CD8-positive, alpha-beta memory T cell (primary cell): ENCODE measurements at regions not wholly inside any gene's neighbourhood (a gene's known extent, or its start where the extent isn't known, plus 50 kb on each side); places are given as distances from the start of the nearest gene placed in this dataset.

Source experiments
- CTCF ChIA-PET: fragments of 350-600 bp; sonication (Branson Sonifier 250); formaldehyde crosslinking; loops from one replicate; lab custom pipeline; 2021; ENCODE audit warnings: antibody characterized with exemption; lab: Charles Lee
- POLR2A ChIA-PET: fragments of 350-600 bp; sonication (Branson Sonifier 250); formaldehyde crosslinking; loops from one replicate; lab custom pipeline; 2021; ENCODE audit warnings: antibody characterized with exemption; lab: Charles Lee
- DNase-seq, 5 donors: peaks; one replicate each; pipeline versions ENCODE4 v3.0.0 to v3.0.0-alpha.2; 2020 to 2022; ENCODE audit warnings: mixed read lengths in 1 of 5
- H3K27ac ChIP-seq: one replicate; pipeline ENCODE4 v1.7.0; 2013; ENCODE audit warnings: low read depth, mild to moderate bottlenecking, low read length, moderate library complexity
- H3K27me3 ChIP-seq: 2 replicates; pipeline ENCODE4 v1.7.0; 2013; ENCODE audit warnings: low read length, mild to moderate bottlenecking; ENCODE audit not compliant: insufficient read depth, poor library complexity, severe bottlenecking
- H3K36me3 ChIP-seq: 2 replicates; pipeline ENCODE4 v1.7.0; 2013; ENCODE audit warnings: mild to moderate bottlenecking, low read length, moderate library complexity; ENCODE audit not compliant: insufficient read depth
- H3K4me1 ChIP-seq: 2 replicates; pipeline ENCODE4 v1.7.0; 2013; ENCODE audit warnings: mild to moderate bottlenecking, low read length, moderate library complexity; ENCODE audit not compliant: insufficient read depth
- H3K4me3 ChIP-seq: 2 replicates; pipeline ENCODE4 v1.7.0; 2013; ENCODE audit warnings: mild to moderate bottlenecking, low read length
- H3K9me3 ChIP-seq: 2 replicates; pipeline ENCODE4 v1.7.0; 2013; ENCODE audit warnings: mild to moderate bottlenecking, low read length
- H3K27ac Mint-ChIP-seq, 8 donors: one replicate each; pipeline ENCODE4 v1.8.0; 2020 to 2021; ENCODE audit warnings: mixed read lengths in 8 of 8, mild to moderate bottlenecking in 6 of 8, inconsistent platforms in 3 of 8, moderate library complexity in 3 of 8
- H3K27me3 Mint-ChIP-seq, 2 donors: one replicate each; pipeline ENCODE4 v1.8.0; 2020 to 2021; ENCODE audit warnings: mixed read lengths in 2 of 2, mild to moderate bottlenecking in 1 of 2, moderate library complexity in 1 of 2
- H3K36me3 Mint-ChIP-seq, 3 donors: one replicate each; pipeline ENCODE4 v1.8.0; 2020 to 2021; ENCODE audit warnings: mixed read lengths in 3 of 3, inconsistent platforms in 1 of 3, mild to moderate bottlenecking in 1 of 3
- H3K4me1 Mint-ChIP-seq, 3 donors: one replicate each; pipeline ENCODE4 v1.8.0; 2020 to 2021; ENCODE audit warnings: mixed read lengths in 3 of 3, inconsistent platforms in 1 of 3, mild to moderate bottlenecking in 1 of 3
- H3K4me3 Mint-ChIP-seq, 7 donors: one replicate each; pipeline ENCODE4 v1.8.0; 2020 to 2021; ENCODE audit warnings: mixed read lengths in 7 of 7, mild to moderate bottlenecking in 6 of 7, moderate library complexity in 4 of 7, inconsistent platforms in 2 of 7
- H3K9me3 Mint-ChIP-seq, 5 donors: one replicate each; pipeline ENCODE4 v1.8.0; 2020 to 2022; ENCODE audit warnings: mixed read lengths in 5 of 5, mild to moderate bottlenecking in 3 of 5, moderate library complexity in 2 of 5, inconsistent platforms in 1 of 5

GRCh38 chr2:17245906-17246305, 272.3 kb downstream of the RAD51AP2 start:
- no peaks in the 10 kb centered on the region for H3K4me1 ChIP-seq
- no peak overlapping the region for H3K4me3 ChIP-seq
- Mint-ChIP-seq H3K4me3 (no peak overlapping the region), H3K9me3 (peaks cover 0 to 21% (median 3%) of the 10 kb centered on the region in 5 donors), H3K4me1 (no peaks in the 10 kb centered on the region), H3K36me3 (no peaks in the 10 kb centered on the region), H3K27me3 (no peaks in the 10 kb centered on the region), H3K27ac (no peak overlapping the region)
- no peaks in the 10 kb centered on the region for H3K36me3 ChIP-seq
- H3K9me3 ChIP-seq, result no peaks in the 10 kb centered on the region
- ChIA-PET POLR2A (no interaction called here), CTCF (no interaction called here)
- H3K27ac ChIP-seq, result no peak overlapping the region
- H3K27me3 ChIP-seq, result no peaks in the 10 kb centered on the region
- no peak for DNase-seq

DNA sequence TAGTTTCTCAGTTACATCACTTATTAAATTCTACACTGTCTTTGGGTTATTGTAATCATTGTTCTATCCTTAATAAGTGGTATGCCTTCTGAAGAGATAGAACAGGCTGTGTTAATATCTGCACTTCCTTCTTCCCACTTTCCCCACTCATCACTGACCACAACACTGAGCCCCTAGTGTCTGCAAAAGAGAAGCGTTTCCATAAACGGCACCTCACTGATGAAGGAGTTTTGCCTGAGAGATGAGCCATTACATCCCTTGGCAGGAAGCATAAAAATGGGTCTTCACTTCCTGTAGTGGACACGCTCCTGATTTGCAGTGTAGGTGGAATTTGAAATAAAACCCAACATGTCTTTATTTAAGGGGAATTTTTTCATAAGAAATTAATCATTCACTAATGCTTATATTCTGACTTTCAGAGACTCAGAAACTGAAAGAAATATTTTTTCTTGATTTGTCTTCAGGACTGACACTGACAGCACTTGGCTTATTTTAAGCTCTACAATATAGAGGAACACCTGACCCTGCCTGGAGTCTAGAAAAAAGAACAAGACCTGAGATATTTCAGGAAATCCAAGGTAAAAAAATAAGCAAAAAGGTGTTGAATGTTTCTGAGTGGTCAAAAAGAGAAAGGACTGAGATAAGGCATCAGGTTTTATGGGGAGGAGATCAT, 275.3 kb downstream of the RAD51AP2 start:
- no peaks in the 10 kb centered on the region for H3K36me3 ChIP-seq
- Mint-ChIP-seq H3K4me1 (no peaks in the 10 kb centered on the region), H3K4me3 (no peak overlapping the region), H3K27ac (no peak overlapping the region), H3K27me3 (no peaks in the 10 kb centered on the region), H3K9me3 (peaks cover 0 to 33% (median 0%) of the 10 kb centered on the region in 5 donors), H3K36me3 (no peaks in the 10 kb centered on the region)
- no peak for DNase-seq
- POLR2A ChIA-PET, result no interaction called here
- no peaks in the 10 kb centered on the region for H3K9me3 ChIP-seq
- CTCF ChIA-PET, result no interaction called here
- H3K4me1 ChIP-seq, result no peaks in the 10 kb centered on the region
- no peak overlapping the region for H3K4me3 ChIP-seq
- no peaks in the 10 kb centered on the region for H3K27me3 ChIP-seq
- H3K27ac ChIP-seq, result no peak overlapping the region

- Histone ChIP-seq H3K27me3 (no peaks in the 10 kb centered on the region), H3K4me3 (no peak overlapping the region), H3K4me1 (no peaks in the 10 kb centered on the region), H3K27ac (no peak overlapping the region), H3K9me3 (no peaks in the 10 kb centered on the region), H3K36me3 (no peaks in the 10 kb centered on the region)
- CTCF ChIA-PET, result no interaction called here
- H3K4me1 Mint-ChIP-seq, result no peaks in the 10 kb centered on the region
- no peak for DNase-seq
- no peaks in the 10 kb centered on the region for H3K27me3 Mint-ChIP-seq
- no peak overlapping the region for H3K4me3 Mint-ChIP-seq
- no peak overlapping the region for H3K27ac Mint-ChIP-seq
- H3K36me3 Mint-ChIP-seq, result no peaks in the 10 kb centered on the region
- POLR2A ChIA-PET, result no interaction called here
- H3K9me3 Mint-ChIP-seq, result peaks cover 0 to 42% (median 0%) of the 10 kb centered on the region in 5 donors
These were observed 278.7 kb downstream of the RAD51AP2 start for GRCh38 chr2:17239550-17239949.

DNA sequence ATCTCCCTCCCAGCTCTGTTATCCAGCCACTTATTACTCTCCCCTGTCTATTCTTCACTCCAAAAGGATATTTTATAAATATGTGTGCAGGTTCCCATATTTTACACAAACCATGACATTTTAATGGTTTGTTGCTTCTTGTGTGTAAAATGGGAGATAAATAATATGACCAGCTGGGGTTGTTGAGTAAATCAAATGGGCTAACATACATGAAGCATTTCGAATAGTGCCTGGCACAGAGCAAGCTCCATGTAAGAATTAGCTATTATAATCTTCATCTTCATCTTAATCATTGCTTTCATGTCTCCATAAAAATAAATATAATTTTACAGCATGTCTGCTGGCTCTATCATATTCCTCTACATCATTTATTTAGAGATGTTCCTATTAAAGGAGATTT, 283.1 kb downstream of the RAD51AP2 start:
- Histone ChIP-seq H3K27ac (no peak overlapping the region), H3K9me3 (no peaks in the 10 kb centered on the region), H3K27me3 (no peaks in the 10 kb centered on the region), H3K36me3 (no peaks in the 10 kb centered on the region), H3K4me3 (no peak overlapping the region), H3K4me1 (no peaks in the 10 kb centered on the region)
- Mint-ChIP-seq H3K36me3 (no peaks in the 10 kb centered on the region), H3K9me3 (peaks cover 0 to 40% (median 5%) of the 10 kb centered on the region in 5 donors), H3K27me3 (no peaks in the 10 kb centered on the region), H3K27ac (no peak overlapping the region), H3K4me3 (no peak overlapping the region), H3K4me1 (no peaks in the 10 kb centered on the region)
- ChIA-PET CTCF (no interaction called here), POLR2A (no interaction called here)
- DNase-seq, result no peak

DNA sequence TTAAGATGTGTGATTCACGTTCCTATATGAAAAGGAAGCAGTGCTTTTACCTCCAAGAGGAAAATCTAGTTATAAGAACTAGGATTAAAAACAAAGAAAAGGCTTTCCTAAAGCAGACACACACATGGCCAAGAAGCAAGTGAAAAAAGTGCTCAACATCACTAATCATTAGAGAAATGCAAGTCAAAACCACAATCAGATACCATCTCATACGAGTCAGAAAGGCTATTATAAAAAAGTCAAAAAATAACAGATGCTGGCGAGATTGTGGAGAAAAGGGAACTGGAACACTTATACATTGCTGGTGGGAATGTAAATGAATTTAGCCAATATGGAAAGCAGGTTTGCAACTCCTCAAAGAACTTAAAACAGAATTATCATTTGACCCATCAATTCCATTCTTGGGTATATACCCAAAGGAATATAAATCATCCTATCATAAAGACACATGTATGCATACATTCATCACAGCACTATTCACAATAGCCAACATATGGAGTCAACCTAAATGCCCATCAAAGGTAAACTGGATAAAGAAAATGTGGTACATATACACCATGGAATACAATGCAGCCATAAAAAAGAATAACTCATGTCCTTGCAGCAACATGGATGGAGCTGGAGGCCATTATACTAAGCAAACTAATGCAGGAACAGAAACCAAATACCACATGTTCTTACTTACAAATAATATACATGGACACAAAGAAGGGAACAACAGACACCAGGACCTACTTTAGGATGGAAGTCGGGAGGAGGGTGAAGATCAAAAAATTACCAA, 285.3 kb downstream of the RAD51AP2 start:
- Mint-ChIP-seq H3K27me3 (no peaks in the 10 kb centered on the region), H3K27ac (no peak overlapping the region), H3K36me3 (no peaks in the 10 kb centered on the region), H3K9me3 (peaks cover 0 to 28% (median 4%) of the 10 kb centered on the region in 5 donors), H3K4me3 (no peak overlapping the region), H3K4me1 (no peaks in the 10 kb centered on the region)
- H3K36me3 ChIP-seq, result no peaks in the 10 kb centered on the region
- no peak for DNase-seq
- CTCF ChIA-PET, result no interaction called here
- H3K9me3 ChIP-seq, result no peaks in the 10 kb centered on the region
- H3K27ac ChIP-seq, result no peak overlapping the region
- no peaks in the 10 kb centered on the region for H3K27me3 ChIP-seq
- POLR2A ChIA-PET, result no interaction called here
- H3K4me1 ChIP-seq, result no peaks in the 10 kb centered on the region
- H3K4me3 ChIP-seq, result no peak overlapping the region

GRCh38 chr2:17231394-17231965, 286.8 kb downstream of the RAD51AP2 start:
- no peak overlapping the region for H3K27ac ChIP-seq
- H3K36me3 ChIP-seq, result no peaks in the 10 kb centered on the region
- Mint-ChIP-seq H3K36me3 (no peaks in the 10 kb centered on the region), H3K4me3 (no peak overlapping the region), H3K4me1 (no peaks in the 10 kb centered on the region), H3K27ac (no peak overlapping the region), H3K9me3 (peaks cover 0 to 17% (median 7%) of the 10 kb centered on the region in 5 donors), H3K27me3 (no peaks in the 10 kb centered on the region)
- POLR2A ChIA-PET, result no interaction called here
- no peak for DNase-seq
- no peak overlapping the region for H3K4me3 ChIP-seq
- no peaks in the 10 kb centered on the region for H3K9me3 ChIP-seq
- no peaks in the 10 kb centered on the region for H3K27me3 ChIP-seq
- H3K4me1 ChIP-seq, result no peaks in the 10 kb centered on the region
- CTCF ChIA-PET, result no interaction called here

DNA sequence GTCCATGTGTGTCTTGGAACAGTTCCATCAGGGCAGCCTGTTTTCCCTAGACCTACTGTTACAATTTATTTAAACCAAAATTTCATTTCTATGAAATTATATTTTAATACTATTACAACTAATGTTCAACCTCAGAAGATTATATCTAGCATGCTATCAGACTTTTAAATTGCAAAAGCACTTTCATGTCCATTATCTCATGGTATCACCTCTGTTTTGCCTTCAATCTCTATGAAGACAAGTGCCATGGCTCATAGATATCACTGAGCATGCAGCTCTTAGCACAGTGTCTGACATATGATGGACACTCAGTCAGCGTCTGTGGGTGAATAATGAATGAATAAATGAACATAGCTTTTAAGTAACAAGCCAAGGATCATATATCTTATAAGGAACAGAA, 288.8 kb downstream of the RAD51AP2 start:
- Mint-ChIP-seq H3K4me3 (no peak overlapping the region), H3K27me3 (no peaks in the 10 kb centered on the region), H3K4me1 (no peaks in the 10 kb centered on the region), H3K27ac (no peak overlapping the region), H3K9me3 (peaks cover 0 to 26% (median 9%) of the 10 kb centered on the region in 5 donors), H3K36me3 (no peaks in the 10 kb centered on the region)
- Histone ChIP-seq H3K27me3 (no peaks in the 10 kb centered on the region), H3K4me3 (no peak overlapping the region), H3K9me3 (no peaks in the 10 kb centered on the region), H3K27ac (no peak overlapping the region), H3K36me3 (no peaks in the 10 kb centered on the region), H3K4me1 (no peaks in the 10 kb centered on the region)
- DNase-seq, result no peak
- POLR2A ChIA-PET, result no interaction called here
- CTCF ChIA-PET, result no interaction called here

DNA sequence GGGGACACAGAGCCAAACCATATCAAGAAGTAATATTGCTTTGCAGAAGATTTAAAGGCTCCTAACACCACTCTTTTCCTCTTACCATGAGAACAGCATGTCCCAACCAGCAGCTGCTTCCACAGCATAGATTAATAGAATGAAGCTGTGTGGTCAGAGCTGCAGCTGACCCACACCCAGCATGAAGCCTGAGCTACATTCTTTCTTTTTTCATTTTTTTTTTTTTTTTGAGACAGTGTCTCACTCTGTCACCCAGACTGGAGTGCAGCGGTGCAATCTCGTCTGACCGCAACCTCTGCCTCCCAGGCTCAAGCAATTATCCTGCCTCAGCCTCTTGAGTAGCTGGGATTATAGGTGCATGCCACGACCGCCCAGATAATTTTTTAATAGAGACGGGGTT, 289.8 kb downstream of the RAD51AP2 start:
- no peak for DNase-seq
- ChIA-PET CTCF (no interaction called here), POLR2A (no interaction called here)
- Mint-ChIP-seq H3K27me3 (no peaks in the 10 kb centered on the region), H3K27ac (no peak overlapping the region), H3K36me3 (no peaks in the 10 kb centered on the region), H3K4me1 (no peaks in the 10 kb centered on the region), H3K9me3 (peaks cover 2 to 24% (median 9%) of the 10 kb centered on the region in 5 donors), H3K4me3 (no peak overlapping the region)
- H3K4me1 ChIP-seq, result no peaks in the 10 kb centered on the region
- no peaks in the 10 kb centered on the region for H3K9me3 ChIP-seq
- no peaks in the 10 kb centered on the region for H3K36me3 ChIP-seq
- no peaks in the 10 kb centered on the region for H3K27me3 ChIP-seq
- no peak overlapping the region for H3K27ac ChIP-seq
- no peak overlapping the region for H3K4me3 ChIP-seq
